Keratinocyte (primary cell): ENCODE measurements at regions not wholly inside any gene's neighbourhood (a gene's known extent, or its start where the extent isn't known, plus 50 kb on each side); places are given as distances from the start of the nearest gene placed in this dataset.

Experiments used
- CTCF ChIP-seq, 3 experiments: IDR thresholded peaks in 1 of 3; conservative IDR thresholded peaks in 1 of 3; optimal IDR thresholded peaks in 1 of 3; 2 replicates in 2 of 3; 3 replicates in 1 of 3; pipeline versions ENCODE3 to v1.5.1; 2011; ENCODE audit warnings: low read length in 3 of 3, mild to moderate bottlenecking in 3 of 3, moderate library complexity in 2 of 3, control low read depth in 1 of 3, inconsistent platforms in 1 of 3; ENCODE audit not compliant: insufficient read depth in 2 of 3; ENCODE audit errors: extremely low read depth in 1 of 3
- EZH2 ChIP-seq: IDR thresholded peaks from one replicate; pipeline ENCODE4 v1.6.1; 2012; ENCODE audit warnings: inconsistent platforms, mild to moderate bottlenecking, low read length, moderate library complexity

DNA sequence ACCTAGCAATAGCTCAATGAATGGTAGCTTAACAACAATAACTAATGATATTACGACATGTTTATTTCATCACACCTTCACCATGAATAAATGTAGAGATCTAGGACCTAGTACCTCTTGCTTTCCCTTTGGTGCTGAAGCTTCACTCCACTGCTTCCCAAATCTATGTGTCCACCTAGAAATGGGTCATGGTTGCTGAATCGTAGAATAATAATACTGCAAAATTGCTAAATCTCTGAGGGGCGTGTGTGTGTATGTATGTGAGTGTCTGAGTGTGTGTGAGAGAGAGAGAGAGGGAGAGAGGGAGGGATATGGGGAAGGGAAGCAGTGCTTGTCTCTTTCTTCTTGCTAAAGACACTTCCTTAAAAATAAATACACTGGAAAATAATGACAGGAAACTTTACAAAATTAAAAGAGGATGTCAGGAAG, 109.3 kb upstream of the BMP2K start:
- TF ChIP-seq CTCF (optimal IDR thresholded peaks at IDR 0.05 in 1 of 3, IDR thresholded peaks at IDR 0.05 in 1 of 3, conservative IDR thresholded peaks at IDR 0.05 in 1 of 3; ENCODE audit: extremely low read depth in 1 of 3, insufficient read depth in 2 of 3, low read length in 3 of 3) (no peak), EZH2 (no peak)
